GM21381 (cell line): ENCODE measurements at regions not wholly inside any gene's neighbourhood (a gene's known extent, or its start where the extent isn't known, plus 50 kb on each side); places are given as distances from the start of the nearest gene placed in this dataset.

Experiments used
- ATAC-seq: cut with Tn5 transposase; IDR thresholded peaks from one replicate; pipeline ENCODE4 v1.9.1; 2021; ENCODE audit warnings: mild to moderate bottlenecking, moderate library complexity; ENCODE audit not compliant: unreplicated experiment

DNA sequence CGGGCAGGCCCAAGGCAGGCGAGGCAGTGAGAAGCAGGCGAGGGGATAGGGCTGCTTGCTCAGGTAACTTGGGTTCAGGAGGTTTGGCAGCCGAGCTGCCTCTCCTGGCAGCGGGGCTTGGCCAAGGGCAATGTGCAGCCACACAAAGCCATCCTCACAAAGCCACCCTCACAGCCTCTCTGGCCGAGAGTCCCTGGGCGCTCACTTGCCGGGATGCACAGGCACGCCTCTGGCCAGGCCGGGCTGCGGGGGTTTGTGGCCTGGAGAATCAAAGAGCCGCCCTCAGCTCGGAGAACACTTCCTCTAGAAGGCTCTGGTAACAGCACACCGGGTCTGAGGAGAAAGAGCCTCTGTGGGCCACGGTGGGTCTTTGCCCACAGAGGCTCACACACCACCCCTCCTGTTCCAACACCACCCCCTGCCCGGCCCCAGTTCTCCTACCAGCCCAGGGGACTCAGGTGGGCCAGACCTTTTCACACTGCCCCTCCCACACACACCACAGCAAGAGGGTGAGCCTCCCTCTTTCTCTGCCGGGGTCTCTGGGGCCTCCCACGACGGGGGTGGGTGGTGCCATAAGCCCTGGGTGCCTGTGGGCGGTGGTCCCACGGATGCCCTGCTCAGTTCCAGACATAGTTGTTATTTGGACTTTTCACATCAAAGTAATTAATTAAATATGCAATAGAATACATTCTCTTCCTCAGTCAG is 186.9 kb downstream of the ZFP36L2 start:
- no peak for ATAC-seq

DNA sequence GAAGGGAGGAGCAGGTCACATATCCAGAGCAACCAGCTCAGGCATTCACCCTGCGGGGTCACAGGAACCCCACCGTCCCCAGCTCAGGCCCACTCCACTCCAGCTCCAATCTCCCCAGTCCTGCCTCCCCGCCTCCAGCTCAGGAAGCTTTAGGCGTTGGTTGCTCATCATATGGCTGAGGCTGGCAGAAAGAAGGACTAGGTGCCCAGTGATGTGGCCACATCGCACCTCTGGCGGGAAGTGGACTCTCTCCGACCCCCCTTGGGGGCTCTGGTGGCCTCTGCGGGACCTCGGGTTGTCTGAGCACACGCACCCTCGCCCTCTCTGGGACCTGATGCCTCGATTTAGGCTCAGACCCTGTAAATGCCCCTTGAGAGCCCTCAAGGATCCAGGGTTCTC is 187.7 kb downstream of the ZFP36L2 start:
- ATAC-seq = no peak

DNA sequence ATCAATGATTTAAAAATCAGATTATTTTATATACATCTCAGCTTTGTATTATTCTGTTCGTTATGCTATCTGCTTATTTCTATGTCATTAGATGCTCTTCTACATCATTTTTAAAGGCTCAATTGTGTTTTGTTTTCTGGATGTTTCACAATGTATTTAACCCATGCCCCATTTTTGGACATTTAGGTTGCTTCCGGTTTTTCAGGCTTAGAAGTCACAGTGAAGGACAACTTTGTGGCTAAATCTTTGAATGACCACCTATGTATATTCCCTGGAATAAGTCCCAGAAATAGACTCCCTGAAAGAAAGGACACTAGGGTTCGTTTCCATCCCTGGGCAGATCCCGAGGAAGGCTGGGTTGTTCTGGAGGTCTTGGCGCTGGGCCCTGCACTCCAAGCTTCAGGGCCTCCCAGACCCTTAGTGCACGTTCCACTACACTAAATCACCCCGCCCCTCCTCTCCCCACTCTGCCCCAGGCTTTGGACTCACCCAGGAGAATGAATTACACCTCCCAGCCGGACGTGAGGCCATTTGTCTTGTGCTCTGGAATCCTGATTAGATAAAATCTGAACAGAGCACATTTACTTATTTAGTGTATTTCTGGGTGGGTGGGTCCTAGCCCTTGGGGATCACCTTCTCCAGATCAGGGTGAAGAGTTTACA is 188.2 kb downstream of the ZFP36L2 start:
- ATAC-seq = no peak

DNA sequence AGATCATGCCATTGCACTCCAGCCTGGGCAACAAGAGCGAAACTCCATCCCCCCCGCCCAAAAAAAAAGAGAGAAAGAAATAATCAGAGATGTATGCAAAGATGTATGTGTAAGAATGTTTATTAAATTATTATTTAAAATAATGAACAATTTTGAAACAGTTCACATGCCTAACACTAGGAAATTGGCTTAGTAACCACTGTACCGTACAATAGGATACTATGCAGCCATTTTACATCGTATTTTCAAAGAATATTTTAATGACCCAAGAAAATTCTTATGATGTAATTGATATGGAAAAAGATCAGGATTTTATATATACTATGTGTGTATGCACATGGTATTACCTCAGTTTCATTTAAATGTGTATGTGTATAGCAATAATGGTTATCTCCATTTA is 190.5 kb downstream of the ZFP36L2 start:
- no peak for ATAC-seq

DNA sequence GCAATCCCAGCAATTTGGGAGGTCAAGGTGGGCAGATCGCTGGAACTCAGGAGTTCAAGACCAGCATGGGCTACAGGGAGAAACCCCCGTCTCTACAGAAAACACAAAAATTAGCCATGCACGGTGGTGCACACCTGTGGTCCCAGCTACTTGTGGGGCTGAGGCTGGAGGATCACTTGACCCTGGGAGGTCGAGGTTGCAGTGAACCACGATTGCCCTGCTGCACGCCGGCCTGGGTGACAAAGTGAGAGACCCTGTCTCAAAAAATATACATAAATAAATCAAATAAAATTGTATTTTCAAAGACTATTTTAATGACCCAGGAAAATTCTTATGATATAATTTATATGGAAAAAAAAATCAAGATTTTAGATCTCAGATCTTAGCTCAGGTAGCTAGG is 191.5 kb downstream of the ZFP36L2 start:
- ATAC-seq = no peak

DNA sequence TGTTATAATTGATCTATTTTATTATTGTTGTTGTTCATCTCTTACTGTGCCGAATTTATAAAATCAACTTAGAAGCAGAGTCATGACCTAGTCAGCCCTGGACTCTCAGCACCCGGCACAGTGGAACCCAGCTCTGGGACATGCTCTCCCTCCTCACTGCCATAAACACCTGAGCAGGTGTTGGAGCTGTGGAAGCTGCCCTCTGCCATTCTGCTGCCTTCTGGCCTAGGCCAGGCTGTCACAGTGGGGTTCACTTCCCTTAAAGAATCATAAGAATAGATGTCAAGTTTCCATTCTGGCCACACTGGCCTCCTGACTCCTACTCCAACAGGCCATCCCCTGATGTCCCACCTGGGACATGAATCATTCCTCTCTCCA is 192.2 kb downstream of the ZFP36L2 start:
- ATAC-seq = no peak

DNA sequence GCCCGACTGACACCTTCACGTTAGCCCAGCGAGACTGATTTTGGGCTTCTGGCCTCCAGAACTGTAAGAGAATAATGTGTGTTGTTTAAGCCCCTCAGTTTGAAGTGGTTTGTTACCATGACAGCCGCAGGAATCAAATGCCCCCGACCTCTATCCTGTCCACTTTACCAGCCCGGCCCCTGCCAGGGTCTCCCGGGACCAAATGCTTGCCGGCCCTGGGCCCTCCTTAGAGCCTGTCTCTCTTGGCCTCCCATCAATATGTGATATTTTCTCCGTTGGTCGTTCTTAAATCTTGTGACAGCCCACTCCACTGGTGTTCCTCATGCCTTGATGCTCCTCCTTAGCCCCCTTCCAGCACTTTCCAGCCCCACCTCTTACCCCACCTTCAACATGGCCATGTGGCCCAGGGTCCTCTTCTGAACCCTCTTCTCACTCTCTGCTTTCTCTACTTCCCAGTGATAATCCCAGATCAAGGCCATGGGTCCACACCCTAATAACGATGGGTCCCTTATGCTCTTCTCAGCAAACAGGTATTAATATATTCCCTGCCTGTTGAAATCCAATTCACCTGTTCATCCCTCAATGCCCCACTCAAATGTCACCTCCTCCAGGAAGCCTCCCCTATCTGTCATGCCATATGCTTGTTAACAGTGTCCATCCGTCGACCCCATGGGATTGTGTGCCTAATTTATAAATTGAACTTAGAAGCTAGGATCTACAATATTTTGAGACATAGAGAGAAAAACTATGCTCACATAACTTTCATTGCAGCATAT is 192.8 kb downstream of the ZFP36L2 start:
- no peak for ATAC-seq

DNA sequence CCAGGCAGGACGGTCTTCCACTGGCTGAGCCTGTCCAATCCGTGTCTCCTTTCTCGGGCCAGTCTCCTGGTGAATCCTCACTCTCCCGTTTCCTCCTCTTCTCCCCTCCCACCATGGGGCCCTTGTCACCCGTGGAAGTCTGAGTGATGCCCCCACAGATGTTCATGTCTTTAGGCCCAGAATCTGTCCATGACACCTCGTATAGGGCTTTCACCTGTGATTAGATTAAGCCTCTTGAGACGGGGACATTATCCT is 193.5 kb downstream of the ZFP36L2 start:
- no peak for ATAC-seq

DNA sequence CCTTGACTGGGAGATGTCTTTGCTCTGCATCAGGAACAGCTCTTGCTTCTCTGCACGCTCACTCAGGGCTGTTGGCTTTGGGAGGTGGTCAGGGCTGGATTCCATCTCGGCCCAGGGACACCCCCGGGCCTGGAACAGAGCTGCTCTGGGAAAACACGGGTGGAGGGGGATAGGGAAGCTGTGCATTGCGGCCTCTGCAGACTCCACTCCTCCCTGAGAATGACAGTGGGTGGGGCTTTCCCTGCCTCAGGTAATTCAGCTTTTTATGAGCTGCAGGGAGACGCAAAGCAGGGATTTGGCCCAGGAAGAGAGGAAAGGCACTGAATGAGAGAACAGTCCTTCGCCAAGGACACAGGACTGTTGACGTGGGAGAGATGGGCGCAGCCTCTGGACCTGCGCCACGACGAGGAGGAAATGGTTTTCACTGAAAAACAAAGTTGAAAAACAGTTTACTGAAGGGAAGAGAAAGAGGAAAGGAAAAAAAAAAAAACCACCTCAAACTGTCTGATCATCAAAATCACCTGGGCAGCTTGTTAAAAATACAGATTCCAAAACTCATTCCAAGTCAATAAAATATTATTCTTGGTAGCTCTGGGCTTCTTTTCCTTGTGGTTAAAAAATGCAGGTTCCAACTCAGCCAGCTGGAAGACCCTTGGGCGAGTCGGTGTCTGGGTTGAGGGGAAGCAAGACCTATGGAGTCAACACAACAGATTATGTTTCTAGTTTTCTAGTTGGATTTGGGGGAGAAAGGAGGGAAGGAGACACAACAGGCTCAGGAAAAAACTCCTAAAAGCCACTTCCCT is 194.0 kb downstream of the ZFP36L2 start:
- ATAC-seq = no peak

DNA sequence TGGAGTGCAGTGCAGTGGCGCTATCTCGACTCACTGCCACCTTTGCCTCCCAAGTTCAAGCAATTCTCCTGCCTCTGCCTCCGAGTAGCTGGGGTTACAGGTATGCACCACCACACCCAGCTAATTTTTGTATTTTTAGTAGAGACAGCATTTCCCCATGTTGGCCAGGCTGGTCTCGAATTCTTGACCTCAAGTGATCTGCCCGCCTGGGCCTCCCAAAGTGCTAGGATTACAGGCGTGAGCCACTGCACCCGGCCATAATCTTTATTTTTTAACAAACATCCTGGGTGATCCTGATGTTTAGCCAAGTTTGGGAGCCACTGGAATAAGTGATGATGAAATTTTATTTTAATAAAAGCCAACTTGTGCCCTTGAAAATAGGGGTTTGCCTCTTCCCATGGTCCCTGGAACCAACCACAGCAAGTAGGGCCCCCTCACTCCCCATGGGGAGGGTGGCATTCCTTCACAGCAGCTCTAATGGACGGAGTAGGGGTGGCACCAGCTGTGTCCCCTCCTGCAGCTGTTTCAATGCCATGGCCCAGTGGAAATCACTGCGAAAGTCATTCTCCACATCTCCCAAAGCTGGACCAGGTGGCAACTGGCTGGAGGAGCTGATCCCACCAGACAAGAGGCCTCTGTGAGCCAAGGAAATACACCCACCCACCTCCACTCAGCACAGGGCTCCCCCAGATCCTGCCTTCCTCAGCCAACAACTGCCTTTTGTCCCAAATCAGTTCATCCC is 194.8 kb downstream of the ZFP36L2 start:
- no peak for ATAC-seq

DNA sequence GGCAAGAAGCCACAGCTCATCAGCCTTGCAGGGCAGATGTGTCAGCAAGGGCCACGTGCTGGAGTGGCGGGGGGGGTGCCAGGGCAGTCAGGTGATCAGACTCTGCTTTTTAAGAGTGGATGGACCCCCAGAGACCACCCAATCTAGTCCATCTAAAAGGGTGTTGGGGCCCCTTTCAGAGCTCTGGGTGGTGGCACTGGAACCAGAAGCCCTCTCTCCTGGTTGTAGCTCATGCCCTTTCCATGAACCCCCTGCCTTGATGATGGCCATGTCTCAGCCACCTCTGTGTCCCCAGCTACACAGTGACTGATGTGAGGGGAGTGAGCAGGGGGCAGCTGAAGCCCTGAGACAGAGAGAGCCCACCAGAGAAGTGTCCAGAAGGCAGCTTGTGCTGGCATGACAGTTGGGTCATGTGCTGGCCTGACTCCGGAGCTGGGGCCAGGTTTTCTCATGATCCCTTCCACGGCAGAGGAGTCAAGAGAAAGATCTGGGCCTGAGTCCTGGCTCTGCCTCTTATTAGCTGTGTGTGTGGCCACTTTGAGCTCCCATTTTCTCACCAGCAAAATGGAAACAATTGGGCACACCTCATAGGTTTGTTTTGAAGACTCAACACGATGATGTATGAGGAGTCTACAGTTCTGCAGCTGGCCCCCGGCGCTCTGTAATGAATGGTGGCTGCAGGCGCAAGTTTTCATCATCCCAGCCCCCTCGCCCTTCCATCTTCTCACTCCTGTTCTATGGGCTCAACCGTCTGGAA is 195.7 kb downstream of the ZFP36L2 start:
- no peak for ATAC-seq

DNA sequence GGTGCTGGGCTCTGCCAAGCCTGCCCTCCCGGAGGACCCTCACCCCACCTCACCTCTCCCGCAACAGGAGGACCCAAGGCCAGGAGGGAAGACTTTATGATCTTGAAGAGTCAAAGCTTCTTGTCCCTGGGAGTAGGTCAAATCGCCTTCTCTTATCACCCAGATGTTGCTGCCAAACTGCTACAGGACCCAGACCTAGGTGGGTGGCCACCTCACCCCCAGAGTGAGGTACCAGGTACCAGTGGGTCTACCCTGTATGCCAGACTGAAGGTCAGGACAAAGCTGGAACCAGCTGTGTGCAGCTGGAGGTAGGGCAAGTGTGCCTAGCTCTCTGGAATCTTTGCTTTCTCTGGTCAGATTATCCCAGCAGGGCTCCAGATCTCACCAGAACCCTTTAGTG is 197.2 kb downstream of the ZFP36L2 start:
- no peak for ATAC-seq

DNA sequence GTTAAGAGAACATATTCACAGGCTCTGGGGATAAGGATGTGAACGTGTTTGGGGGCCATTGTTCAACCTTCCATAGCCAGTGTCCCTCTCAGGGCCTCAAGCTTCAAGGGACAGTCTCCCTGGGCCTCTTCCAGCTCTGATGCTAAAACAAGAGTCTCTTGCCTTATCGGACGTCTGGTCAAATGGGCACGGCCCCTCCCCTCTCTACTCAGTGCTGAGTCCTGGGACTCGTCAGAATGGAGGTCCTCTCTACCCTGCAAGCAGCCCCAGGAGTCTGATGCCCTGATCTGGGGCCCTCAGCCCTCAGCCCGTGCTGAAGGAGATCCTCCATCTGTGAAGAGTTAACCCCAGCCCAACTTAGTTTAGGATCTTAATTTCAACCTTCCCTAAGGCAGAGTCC is 198.2 kb downstream of the ZFP36L2 start:
- ATAC-seq = no peak

DNA sequence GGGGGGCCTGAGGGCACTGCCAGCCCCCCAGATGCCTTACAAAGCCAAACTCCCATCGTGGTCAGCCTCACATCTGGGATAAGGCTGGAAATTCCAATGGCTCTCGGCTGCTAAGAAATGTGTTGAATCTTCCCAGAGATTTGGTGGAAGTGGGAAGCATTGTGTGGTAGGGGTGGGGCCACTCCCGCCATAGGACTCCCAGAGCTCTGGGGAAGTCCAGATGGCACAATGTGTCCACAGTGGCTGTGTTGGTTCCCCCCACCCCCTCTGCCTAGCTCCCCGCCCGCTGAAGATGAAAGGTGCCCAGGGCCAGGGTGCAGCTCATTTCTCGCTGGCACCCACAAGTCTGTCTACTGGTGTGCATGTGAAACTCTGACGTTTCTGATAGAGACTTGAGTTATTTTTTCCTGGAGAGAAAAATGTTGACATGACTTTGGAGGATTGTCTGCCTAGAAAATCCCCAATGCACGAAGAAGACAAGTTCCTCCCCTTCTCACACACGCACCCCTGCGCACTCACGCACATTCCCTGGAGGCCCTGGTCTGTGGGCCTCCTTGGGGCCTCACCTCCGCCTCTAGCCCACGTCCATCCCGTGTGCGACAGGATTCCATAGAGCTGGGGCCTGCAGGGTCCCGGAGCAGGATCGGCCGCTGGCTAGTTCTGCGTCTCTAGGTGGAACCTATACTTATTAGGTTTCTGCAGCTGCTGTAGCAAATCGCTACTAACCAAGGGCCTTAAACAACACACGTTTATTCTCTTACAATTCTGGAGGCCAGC is 199.1 kb downstream of the ZFP36L2 start:
- no peak for ATAC-seq

DNA sequence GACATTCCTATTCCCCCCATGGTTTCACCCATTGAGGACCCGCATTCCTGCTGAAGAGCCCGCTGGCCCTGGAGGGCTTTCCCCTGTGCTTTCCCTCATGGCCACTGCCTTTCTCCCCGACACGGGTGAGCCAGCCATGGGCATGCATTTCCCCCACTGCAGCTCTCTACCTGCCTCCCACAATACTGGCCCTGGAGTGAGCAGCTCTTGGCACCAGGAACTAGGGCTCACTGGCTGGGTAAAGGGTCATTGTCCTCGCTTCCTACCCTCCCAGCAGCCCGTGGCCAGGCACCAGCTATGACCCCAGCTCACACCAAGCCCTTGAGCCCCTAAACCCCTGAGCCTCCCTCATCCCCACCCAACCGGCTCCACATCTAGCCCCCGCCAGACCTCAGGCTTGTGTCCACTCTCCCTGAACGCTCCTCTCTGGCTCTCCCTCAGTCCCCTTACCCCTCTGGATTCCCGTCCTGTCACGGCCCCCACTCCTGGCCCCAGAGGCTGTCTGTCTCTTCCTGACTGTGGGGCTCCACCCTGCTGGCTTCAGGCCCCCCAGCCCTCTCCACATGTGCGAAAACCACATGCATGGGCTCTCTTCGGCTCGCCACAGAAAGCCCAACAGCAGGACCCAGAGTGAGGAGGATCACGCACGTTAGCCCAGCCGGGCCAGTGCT is 199.8 kb downstream of the ZFP36L2 start:
- no peak for ATAC-seq

DNA sequence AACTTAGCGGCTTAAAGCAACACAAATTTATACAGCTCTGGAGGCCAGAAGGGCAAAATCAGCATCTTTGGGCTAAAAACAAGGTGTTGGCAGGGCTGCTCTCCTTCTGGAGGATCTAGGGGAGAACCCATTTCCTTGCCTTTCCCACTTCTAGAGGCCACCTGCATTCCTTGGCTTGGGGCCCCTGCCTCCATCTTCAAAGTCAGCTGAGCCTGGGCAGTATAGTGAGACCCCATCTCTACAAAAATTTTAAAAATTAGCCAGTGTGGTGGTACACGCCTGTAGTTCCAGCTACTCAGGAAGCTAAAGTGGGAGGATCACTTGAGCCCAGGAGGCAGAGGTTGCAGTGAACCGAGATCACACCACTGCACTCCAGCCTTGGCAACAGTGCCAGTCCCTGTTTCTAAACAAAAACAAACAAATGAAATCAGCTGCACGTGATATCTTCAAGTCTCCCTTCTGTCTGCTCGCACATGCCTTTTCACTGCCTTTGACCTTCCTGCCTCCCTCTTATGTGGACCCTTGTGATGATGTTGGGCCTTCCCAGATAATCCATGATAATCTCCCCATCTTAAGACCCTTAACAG is 200.6 kb downstream of the ZFP36L2 start:
- ATAC-seq = no peak

DNA sequence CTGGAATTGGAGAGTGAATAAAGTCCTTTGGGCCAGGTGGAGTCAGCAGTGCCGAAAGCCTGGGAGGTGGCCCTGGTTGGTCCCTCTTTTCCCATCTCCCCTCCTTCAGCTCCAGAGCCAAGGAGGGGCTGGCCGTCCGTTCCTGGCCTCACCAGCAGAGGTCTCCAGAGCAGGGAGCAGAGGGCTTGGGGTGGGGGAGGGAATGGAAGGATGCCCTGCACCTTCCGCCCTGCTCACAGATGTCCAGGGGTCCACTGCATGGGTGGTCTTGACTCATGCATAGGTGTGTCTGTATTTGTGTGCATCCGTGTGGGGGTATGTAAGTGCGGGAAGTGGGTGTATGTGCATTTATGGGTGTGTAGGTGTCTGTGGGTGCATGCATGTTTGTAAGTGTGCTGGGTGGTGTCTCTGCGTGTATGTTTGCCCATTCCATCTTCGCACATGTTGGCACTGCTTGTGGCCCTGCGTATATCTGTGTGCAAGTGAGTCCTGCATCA is 201.8 kb downstream of the ZFP36L2 start:
- no peak for ATAC-seq

DNA sequence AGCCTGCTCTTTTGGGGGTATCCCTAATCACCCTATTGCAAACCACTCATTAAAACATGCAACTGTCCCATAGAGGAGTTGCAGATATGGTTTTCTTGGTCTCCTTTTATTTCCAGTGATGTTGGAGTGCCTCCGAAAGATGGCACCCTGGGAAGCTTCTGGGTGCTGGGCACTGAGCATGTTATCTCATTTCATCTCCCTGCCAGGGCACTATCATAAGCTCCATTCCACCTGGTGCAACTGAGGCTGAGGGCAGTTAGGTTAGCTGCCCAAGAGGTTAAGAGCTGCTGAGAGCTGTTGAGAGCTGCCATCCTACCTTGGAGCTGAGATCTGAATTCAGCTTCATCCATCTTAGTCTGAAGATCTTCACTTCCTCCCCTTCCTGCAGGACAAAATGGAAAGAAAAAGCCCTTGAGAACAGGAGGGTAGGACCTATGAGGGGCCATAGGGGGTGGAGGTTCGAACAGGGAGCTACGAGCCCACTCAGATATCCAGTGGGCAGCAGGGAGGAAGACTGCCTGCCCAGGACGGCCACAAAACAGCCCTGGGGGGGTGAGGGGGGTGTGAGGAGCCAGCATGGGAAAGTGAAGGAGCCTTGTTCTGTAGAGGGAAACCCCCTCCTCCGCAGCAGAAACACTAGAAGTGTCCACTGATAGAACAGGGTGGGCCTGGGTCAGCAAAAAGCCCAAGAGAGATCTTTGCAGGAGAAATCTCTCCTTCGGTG is 202.5 kb downstream of the ZFP36L2 start:
- ATAC-seq = no peak
